Stomach (tissue), 8 donors: ENCODE measurements at regions not wholly inside any gene's neighbourhood (a gene's known extent, or its start where the extent isn't known, plus 50 kb on each side); places are given as distances from the start of the nearest gene placed in this dataset.
A peak's percentile ranks its signal among the peaks of the same experiment; 100 is the strongest.
"Not testable (repeated sequence)": the region's sequence is repeated elsewhere in the genome, so short reads cannot be mapped to it uniquely, and the experiment has no call there.

ENCODE experiments used
- DNase-seq, 2 donors: peaks; one replicate each; pipeline versions ENCODE4 v3.0.0 to v3.0.0-alpha.2; 2013 to 2019
- H3K27ac ChIP-seq, 5 donors: fragments of 200-600 bp in 4 of 5; sonication (generic) in 4 of 5; one replicate each; pipeline ENCODE4 v1.5.1; 2013 to 2019; ENCODE audit warnings: mild to moderate bottlenecking in 1 of 5, moderate library complexity in 1 of 5
- H3K27me3 ChIP-seq, 3 donors: fragments of 200-600 bp; sonication (generic); one replicate each; pipeline ENCODE4 v1.5.1; 2017 to 2019; ENCODE audit warnings: mixed run types in 1 of 3
- H3K36me3 ChIP-seq, 4 donors: fragments of 200-600 bp; sonication (generic); 1 replicate in 3 of 4; 2 replicates in 1 of 4; pipeline ENCODE4 v1.5.1; 2016 to 2019
- H3K4me1 ChIP-seq, 4 donors: fragments of 200-600 bp; sonication (generic); one replicate each; pipeline ENCODE4 v1.5.1; 2016 to 2019
- H3K4me3 ChIP-seq, 4 donors: fragments of 200-600 bp; sonication (generic) in 3 of 4; one replicate each; pipeline ENCODE4 v1.5.1; 2016 to 2019; ENCODE audit warnings: mild to moderate bottlenecking in 1 of 4
- H3K9me3 ChIP-seq, 4 donors: fragments of 200-600 bp; sonication (generic); one replicate each; pipeline ENCODE4 v1.5.1; 2016 to 2019
- CTCF ChIP-seq, 7 experiments: fragments of 450-650 bp in 4 of 7; fragments of 200-600 bp in 3 of 7; sonication (generic) in 3 of 7; IDR thresholded peaks; one replicate each; pipeline ENCODE4 v1.5.1; 2016 to 2019; ENCODE audit warnings: antibody characterized with exemption in 7 of 7, control low read depth in 2 of 7, mild to moderate bottlenecking in 1 of 7
- EP300 ChIP-seq: sonication (generic); formaldehyde crosslinking; IDR thresholded peaks from one replicate; pipeline ENCODE4 v1.6.1; 2017; ENCODE audit warnings: antibody characterized with exemption
- POLR2A ChIP-seq, 4 donors: fragments of 450-650 bp; IDR thresholded peaks; one replicate each; pipeline ENCODE4 v1.6.1; 2016; ENCODE audit warnings: antibody characterized with exemption in 4 of 4, control low read depth in 2 of 4, mild to moderate bottlenecking in 1 of 4, moderate library complexity in 1 of 4
- POLR2AphosphoS5 ChIP-seq, 3 donors: sonication (generic); formaldehyde crosslinking; IDR thresholded peaks; one replicate each; pipeline ENCODE4 v1.6.1; 2016; ENCODE audit warnings: antibody characterized with exemption in 3 of 3
- WGBS, 5 donors: extraction: QIAGEN DNeasy Blood & Tissue Kit in 3 of 5; methylation state at CpG; one replicate each; pipeline versions ENCODE4 v1.1.5 to v1.1.7; 2013 to 2018; 5-methylcytosine and 5-hydroxymethylcytosine counted together
- intact Hi-C: fragments of 100-400 bp; cut with DNase I; formaldehyde crosslinking; loops from one replicate; pipeline ENCODE4 v1.15.1; 2023; ENCODE audit warnings: low total_unique reads
- donor health status: healthy with polysubstance abuse.
- donor health status: Bipolar disorder and iron deficiency.
- donor health status: healthy.

GRCh38 chr4:12911750-12912358, 572.3 kb downstream of the RAB28 start:
- Histone ChIP-seq H3K27me3 (no peaks in the 10 kb centered on the region), H3K9me3 (peaks cover 0 to 18% (median 12%) of the 10 kb centered on the region in 4 donors), H3K27ac (no peak overlapping the region), H3K4me3 (no peak overlapping the region), H3K36me3 (no peaks in the 10 kb centered on the region), H3K4me1 (no peaks in the 10 kb centered on the region)
- intact Hi-C loops: no loop called here
- TF ChIP-seq POLR2AphosphoS5 (IDR thresholded peaks at IDR 0.05) (no peak), POLR2A (IDR thresholded peaks at IDR 0.05) (no peak), CTCF (IDR thresholded peaks at IDR 0.05) (no peak), EP300 (no peak)
- peak in 1 of 2 donors; percentile 9 for DNase-seq
- 83 to 97% (median 93%) methylated on average over 1 of the region's 1 CpG for WGBS, 5 donors

DNA sequence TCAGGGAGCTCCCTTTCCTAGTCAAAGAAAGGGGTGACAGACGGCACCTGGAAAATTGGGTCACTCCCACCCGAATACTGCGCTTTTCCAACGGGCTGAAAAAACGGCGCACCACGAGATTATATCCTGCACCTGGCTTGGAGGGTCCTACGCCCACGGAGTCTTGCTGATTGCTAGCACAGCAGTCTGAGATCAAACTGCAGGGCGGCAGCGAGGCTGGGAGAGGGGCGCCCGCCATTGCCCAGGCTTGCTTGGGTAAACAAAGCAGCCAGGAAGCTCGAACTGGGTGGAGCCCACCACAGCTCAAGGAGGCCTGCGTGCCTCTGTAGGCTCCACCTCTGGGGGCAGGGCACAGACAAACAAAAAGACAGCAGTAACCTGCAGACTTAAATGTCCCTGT, 580.5 kb downstream of the RAB28 start:
- H3K4me1 ChIP-seq, H3K36me3 ChIP-seq, H3K27ac ChIP-seq, H3K27me3 ChIP-seq, intact Hi-C loops, DNase-seq, H3K4me3 ChIP-seq, H3K9me3 ChIP-seq: not testable (repeated sequence)
- 78 to 92% (median 80%) methylated on average over 13 to 15 of the region's 15 CpGs for WGBS, 5 donors

- H3K27me3 ChIP-seq: no peaks in the 10 kb centered on the region
- no peak overlapping the region for H3K4me3 ChIP-seq
- TF ChIP-seq POLR2AphosphoS5 (IDR thresholded peaks at IDR 0.05): no peak
- TF ChIP-seq POLR2A (IDR thresholded peaks at IDR 0.05): no peak
- no peak for TF ChIP-seq EP300
- no peak for TF ChIP-seq CTCF (IDR thresholded peaks at IDR 0.05)
- H3K9me3 ChIP-seq: no peaks in the 10 kb centered on the region
- 76 to 87% (median 86%) methylated on average over 2 of the region's 2 CpGs for WGBS, 5 donors
- no peaks in the 10 kb centered on the region for H3K36me3 ChIP-seq
- no peak for DNase-seq
- no peak overlapping the region for H3K27ac ChIP-seq
- intact Hi-C loops: no loop called here
- no peaks in the 10 kb centered on the region for H3K4me1 ChIP-seq
Observed at GRCh38 chr4:12902735-12903134, 581.4 kb downstream of the RAB28 start.

DNA sequence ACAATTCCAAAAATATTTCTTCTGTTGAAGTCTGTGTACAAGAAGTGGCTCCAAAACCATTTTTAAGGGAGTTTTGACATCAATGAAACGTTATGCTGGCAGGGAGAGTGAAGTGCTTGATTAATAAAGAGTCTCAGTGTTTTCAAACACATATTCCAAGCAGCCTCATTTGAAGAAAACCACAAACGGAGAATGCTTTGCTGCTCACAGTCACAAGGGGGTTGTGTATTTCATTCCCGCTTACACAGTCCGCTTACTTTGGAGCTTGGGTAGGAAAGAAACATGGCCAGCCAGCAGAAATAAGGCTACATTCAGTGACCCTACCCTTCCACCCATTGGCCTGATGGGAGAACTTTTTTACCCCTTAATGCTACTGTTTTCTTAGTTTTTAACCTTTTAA, 586.2 kb downstream of the RAB28 start:
- H3K4me1 ChIP-seq: no peaks in the 10 kb centered on the region
- H3K9me3 ChIP-seq: no peaks in the 10 kb centered on the region
- no peaks in the 10 kb centered on the region for H3K36me3 ChIP-seq
- no peaks in the 10 kb centered on the region for H3K27me3 ChIP-seq
- DNase-seq: no peak
- H3K27ac ChIP-seq: no peak overlapping the region
- intact Hi-C loops: no loop called here
- 60 to 71% (median 69%) methylated on average over 4 of the region's 4 CpGs for WGBS, 5 donors
- H3K4me3 ChIP-seq: no peak overlapping the region
- TF ChIP-seq CTCF (IDR thresholded peaks at IDR 0.05): no peak
- TF ChIP-seq POLR2AphosphoS5 (IDR thresholded peaks at IDR 0.05): no peak
- no peak for TF ChIP-seq POLR2A (IDR thresholded peaks at IDR 0.05)
- TF ChIP-seq EP300: no peak

GRCh38 chr4:12894062-12894461, 590.1 kb downstream of the RAB28 start:
- Histone ChIP-seq H3K9me3 (no peaks in the 10 kb centered on the region), H3K36me3 (no peaks in the 10 kb centered on the region), H3K27me3 (no peaks in the 10 kb centered on the region), H3K4me3 (no peak overlapping the region), H3K27ac (no peak overlapping the region), H3K4me1 (no peaks in the 10 kb centered on the region)
- no peak for DNase-seq
- intact Hi-C loops: no loop called here
- 50 to 92% (median 84%) methylated on average over 1 of the region's 1 CpG for WGBS, 5 donors
- TF ChIP-seq POLR2AphosphoS5 (IDR thresholded peaks at IDR 0.05) (no peak), EP300 (no peak), POLR2A (IDR thresholded peaks at IDR 0.05) (no peak), CTCF (IDR thresholded peaks at IDR 0.05) (no peak)
